AG10803 (cell line): ENCODE measurements at regions not wholly inside any gene's neighbourhood (a gene's known extent, or its start where the extent isn't known, plus 50 kb on each side); places are given as distances from the start of the nearest gene placed in this dataset.

ENCODE experiments used
- DNase-seq: peaks from one replicate; pipeline ENCODE4 v3.0.0; 2010; ENCODE audit warnings: low read depth
- H3K4me3 ChIP-seq: 2 replicates; pipeline ENCODE4 v1.5.1; 2011; ENCODE audit warnings: mild to moderate bottlenecking, low read length, control low read depth
- TF ChIP-seq, protein P1 (sequence below): conservative IDR thresholded peaks from 2 replicates; pipeline ENCODE4 v1.5.1; 2011; ENCODE audit warnings: mild to moderate bottlenecking, low read length, control low read depth, inconsistent platforms

DNA sequence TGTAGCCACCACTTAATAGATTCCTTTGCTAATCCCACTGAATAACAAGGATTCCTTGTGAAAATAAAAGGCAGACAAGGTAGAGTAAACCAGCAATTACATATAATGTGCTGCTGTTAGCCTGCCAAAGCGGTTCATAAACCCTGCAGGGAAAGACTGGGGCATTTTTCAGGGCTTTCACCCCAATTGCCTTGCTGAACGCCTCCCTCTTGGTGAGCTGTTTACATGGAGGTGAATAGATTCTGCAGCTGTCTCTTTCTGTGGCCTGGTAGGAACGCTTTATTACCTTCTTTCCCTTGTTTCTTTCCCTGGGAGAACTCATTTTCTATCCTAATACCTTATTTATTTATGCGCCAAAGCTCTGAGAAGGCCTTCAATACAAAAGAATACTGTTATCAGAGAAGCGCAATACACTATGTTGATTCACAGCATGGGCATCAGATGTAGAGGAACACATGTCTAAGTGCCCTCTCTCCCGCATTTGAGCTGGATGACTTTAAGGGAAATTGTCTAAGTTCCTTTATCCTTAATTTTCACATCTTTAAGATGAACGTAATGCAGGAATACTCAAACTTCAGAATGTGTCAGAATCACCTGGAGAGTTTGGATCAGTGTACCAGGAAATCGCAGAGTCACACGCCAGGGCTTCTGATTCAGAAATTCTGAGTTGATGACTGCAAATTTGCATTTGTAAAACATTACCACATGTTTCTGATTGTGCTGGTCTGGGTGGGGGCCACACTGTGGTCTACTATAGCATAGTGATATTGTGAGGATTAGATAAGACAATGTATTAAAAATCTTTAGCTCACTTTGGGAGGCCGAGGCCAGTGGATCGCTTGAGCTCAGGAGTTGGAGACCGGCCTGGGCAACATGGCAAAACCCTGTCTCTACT lies 1203.8 kb downstream of the SORCS3 start:
- TF ChIP-seq, protein P1, sequence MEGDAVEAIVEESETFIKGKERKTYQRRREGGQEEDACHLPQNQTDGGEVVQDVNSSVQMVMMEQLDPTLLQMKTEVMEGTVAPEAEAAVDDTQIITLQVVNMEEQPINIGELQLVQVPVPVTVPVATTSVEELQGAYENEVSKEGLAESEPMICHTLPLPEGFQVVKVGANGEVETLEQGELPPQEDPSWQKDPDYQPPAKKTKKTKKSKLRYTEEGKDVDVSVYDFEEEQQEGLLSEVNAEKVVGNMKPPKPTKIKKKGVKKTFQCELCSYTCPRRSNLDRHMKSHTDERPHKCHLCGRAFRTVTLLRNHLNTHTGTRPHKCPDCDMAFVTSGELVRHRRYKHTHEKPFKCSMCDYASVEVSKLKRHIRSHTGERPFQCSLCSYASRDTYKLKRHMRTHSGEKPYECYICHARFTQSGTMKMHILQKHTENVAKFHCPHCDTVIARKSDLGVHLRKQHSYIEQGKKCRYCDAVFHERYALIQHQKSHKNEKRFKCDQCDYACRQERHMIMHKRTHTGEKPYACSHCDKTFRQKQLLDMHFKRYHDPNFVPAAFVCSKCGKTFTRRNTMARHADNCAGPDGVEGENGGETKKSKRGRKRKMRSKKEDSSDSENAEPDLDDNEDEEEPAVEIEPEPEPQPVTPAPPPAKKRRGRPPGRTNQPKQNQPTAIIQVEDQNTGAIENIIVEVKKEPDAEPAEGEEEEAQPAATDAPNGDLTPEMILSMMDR, result no peak
- H3K4me3 ChIP-seq, result no peak overlapping the region

DNA sequence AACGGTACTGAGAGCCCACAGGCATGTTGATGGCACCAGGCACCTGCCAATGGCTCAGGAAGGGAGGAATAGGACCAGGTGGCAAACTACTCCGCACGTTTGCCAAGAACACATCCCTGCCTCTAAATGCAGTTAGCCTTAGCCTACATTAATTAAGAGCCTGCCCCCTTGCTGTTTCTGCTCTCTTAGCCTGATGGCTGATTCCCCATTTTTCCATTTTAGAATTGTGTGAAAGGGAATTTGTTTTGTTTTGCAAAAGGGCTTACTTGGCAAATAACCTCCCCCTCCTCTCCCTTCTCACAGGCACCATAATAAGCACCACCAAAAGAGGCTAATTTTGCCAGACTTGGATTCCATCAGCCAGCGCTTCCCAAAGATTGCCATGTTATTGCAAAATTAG lies 1203.2 kb downstream of the SORCS3 start:
- no peak overlapping the region for H3K4me3 ChIP-seq
- no peak for DNase-seq
- TF ChIP-seq, protein P1, result no peak

More for the DNA sequence above, 1203.8 kb downstream of the SORCS3 start:
- no peak for DNase-seq

DNA sequence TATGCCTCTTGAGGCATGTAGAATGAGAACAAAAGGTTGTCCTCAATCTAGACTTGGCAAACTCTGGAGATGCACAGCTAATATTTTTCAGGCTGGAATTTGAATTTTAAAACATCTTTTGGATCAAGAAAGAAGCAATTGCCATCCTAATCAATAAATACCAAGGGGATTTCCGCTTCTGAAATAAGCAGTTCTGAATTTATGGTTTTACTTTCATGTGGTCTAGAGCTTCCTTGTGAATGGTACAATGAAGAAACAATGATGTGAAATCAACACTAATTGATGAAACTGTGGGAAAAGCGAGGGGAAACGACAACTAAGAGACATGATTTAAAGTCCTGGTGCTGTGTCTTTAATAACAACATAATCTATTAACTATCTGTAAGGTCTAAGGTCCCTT lies 1202.7 kb downstream of the SORCS3 start:
- DNase-seq, result no peak
- H3K4me3 ChIP-seq, result no peak overlapping the region
- TF ChIP-seq, protein P1, result no peak

DNA sequence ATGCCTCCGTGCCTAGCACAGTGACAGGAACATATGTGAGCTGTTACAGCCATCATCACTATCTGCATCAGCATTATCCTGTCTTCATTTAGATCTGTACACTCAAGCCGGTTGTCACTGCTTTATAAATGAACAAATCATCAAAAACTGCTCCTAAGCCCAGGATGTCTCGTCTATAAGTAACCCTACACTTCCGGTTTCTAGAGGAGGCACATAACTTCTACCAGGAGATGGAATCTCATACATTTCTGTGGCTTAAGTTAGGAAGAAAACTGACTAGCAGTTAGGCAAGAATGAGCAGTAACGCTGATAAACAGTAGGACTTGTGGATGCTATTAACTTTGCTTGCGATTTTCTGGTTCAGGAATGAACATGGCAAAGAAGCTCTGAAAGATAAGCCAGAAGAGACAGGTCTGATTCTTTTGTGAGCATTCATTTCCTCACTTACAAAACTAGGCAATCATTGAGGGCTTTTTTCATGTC lies 1199.2 kb downstream of the SORCS3 start:
- TF ChIP-seq, protein P1, result no peak
- no peak for DNase-seq
- no peak overlapping the region for H3K4me3 ChIP-seq

DNA sequence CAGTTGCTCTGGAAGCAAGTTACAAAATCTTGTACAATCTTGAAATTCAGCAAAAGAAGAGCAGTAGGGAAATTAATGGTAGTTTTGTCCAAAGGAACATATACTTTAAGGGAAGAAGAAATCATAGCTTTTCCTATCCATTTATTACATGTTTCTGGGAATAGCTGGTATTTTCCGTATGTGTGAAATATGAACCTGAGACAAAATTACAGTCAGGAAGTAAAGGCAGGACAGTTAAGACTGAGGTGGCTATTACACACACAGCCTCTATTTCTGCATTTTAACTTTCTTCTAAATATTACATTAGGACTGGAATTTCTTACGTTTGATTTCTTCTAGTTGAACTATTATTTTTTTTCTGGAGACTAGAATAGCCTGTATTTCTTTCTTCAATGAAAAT lies 1197.3 kb downstream of the SORCS3 start:
- no peak for DNase-seq
- no peak overlapping the region for H3K4me3 ChIP-seq
- TF ChIP-seq, protein P1, result no peak

DNA sequence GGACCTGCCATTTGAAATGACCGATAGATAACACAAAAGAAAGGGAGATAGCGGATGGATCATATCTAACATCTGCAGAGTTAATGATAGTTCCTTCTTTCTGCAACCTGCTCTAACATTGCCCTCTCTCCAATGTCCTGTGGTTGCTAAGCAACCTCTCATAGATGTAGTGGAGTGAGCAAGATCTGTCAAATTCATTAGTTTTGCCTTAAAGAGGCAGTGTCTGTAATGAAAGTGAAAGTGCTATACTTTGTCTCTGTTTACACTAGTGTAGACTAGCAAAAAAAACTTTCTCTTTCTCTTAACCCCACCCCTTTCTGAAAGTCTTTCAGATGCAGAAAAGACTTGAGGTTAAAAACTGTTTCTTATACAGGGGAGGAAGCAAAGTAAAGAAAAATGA lies 1196.9 kb downstream of the SORCS3 start:
- no peak overlapping the region for H3K4me3 ChIP-seq
- TF ChIP-seq, protein P1, result no peak
- no peak for DNase-seq
